H1 (cell line): ENCODE measurements at regions not wholly inside any gene's neighbourhood (a gene's known extent, or its start where the extent isn't known, plus 50 kb on each side); places are given as distances from the start of the nearest gene placed in this dataset.

Experiments used
- HDAC2 ChIP-seq, 2 experiments: fragments of 300-600 bp in 1 of 2; sonication (generic) in 1 of 2; IDR thresholded peaks; 2 replicates each; pipeline ENCODE4 v1.6.1; 2011 to 2012; ENCODE audit warnings: low read depth in 2 of 2, low read length in 2 of 2, mild to moderate bottlenecking in 2 of 2, moderate library complexity in 2 of 2, borderline replicate concordance in 1 of 2, inconsistent platforms in 1 of 2
- TF ChIP-seq, protein P1 (sequence below): fragments of 300-600 bp; sonication (generic); IDR thresholded peaks from 2 replicates; pipeline ENCODE4 v1.7.1; 2012; ENCODE audit warnings: low read length, moderate library complexity, mild to moderate bottlenecking, inconsistent platforms; ENCODE audit not compliant: insufficient replicate concordance

DNA sequence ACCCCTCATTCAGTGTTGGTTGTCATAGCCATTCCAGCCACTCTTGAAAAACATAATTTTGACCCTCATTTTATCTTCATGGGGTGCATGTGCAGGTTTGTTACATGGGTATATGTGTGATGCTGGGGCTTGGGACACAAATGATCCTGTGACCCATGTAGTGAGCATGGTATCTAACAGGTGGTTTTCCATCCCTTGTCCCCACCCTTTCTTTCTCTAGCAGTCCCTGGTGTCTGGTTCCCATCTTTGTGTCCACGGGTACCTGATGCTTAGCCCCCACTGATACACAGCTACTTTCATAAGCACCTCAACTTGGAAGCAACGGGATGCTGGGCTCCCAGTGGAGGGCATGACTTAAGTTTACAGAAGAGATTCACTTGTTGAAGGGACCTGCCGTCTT lies 373.5 kb downstream of the UQCRFS1 start (continued):
- TF ChIP-seq, protein P1, sequence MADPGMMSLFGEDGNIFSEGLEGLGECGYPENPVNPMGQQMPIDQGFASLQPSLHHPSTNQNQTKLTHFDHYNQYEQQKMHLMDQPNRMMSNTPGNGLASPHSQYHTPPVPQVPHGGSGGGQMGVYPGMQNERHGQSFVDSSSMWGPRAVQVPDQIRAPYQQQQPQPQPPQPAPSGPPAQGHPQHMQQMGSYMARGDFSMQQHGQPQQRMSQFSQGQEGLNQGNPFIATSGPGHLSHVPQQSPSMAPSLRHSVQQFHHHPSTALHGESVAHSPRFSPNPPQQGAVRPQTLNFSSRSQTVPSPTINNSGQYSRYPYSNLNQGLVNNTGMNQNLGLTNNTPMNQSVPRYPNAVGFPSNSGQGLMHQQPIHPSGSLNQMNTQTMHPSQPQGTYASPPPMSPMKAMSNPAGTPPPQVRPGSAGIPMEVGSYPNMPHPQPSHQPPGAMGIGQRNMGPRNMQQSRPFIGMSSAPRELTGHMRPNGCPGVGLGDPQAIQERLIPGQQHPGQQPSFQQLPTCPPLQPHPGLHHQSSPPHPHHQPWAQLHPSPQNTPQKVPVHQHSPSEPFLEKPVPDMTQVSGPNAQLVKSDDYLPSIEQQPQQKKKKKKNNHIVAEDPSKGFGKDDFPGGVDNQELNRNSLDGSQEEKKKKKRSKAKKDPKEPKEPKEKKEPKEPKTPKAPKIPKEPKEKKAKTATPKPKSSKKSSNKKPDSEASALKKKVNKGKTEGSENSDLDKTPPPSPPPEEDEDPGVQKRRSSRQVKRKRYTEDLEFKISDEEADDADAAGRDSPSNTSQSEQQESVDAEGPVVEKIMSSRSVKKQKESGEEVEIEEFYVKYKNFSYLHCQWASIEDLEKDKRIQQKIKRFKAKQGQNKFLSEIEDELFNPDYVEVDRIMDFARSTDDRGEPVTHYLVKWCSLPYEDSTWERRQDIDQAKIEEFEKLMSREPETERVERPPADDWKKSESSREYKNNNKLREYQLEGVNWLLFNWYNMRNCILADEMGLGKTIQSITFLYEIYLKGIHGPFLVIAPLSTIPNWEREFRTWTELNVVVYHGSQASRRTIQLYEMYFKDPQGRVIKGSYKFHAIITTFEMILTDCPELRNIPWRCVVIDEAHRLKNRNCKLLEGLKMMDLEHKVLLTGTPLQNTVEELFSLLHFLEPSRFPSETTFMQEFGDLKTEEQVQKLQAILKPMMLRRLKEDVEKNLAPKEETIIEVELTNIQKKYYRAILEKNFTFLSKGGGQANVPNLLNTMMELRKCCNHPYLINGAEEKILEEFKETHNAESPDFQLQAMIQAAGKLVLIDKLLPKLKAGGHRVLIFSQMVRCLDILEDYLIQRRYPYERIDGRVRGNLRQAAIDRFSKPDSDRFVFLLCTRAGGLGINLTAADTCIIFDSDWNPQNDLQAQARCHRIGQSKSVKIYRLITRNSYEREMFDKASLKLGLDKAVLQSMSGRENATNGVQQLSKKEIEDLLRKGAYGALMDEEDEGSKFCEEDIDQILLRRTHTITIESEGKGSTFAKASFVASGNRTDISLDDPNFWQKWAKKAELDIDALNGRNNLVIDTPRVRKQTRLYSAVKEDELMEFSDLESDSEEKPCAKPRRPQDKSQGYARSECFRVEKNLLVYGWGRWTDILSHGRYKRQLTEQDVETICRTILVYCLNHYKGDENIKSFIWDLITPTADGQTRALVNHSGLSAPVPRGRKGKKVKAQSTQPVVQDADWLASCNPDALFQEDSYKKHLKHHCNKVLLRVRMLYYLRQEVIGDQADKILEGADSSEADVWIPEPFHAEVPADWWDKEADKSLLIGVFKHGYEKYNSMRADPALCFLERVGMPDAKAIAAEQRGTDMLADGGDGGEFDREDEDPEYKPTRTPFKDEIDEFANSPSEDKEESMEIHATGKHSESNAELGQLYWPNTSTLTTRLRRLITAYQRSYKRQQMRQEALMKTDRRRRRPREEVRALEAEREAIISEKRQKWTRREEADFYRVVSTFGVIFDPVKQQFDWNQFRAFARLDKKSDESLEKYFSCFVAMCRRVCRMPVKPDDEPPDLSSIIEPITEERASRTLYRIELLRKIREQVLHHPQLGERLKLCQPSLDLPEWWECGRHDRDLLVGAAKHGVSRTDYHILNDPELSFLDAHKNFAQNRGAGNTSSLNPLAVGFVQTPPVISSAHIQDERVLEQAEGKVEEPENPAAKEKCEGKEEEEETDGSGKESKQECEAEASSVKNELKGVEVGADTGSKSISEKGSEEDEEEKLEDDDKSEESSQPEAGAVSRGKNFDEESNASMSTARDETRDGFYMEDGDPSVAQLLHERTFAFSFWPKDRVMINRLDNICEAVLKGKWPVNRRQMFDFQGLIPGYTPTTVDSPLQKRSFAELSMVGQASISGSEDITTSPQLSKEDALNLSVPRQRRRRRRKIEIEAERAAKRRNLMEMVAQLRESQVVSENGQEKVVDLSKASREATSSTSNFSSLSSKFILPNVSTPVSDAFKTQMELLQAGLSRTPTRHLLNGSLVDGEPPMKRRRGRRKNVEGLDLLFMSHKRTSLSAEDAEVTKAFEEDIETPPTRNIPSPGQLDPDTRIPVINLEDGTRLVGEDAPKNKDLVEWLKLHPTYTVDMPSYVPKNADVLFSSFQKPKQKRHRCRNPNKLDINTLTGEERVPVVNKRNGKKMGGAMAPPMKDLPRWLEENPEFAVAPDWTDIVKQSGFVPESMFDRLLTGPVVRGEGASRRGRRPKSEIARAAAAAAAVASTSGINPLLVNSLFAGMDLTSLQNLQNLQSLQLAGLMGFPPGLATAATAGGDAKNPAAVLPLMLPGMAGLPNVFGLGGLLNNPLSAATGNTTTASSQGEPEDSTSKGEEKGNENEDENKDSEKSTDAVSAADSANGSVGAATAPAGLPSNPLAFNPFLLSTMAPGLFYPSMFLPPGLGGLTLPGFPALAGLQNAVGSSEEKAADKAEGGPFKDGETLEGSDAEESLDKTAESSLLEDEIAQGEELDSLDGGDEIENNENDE = no peak
- no peak for TF ChIP-seq HDAC2 (IDR thresholded peaks at IDR 0.05; ENCODE audit: borderline replicate concordance in 1 of 2, low read depth in 2 of 2, low read length in 2 of 2)
